K562 (cell line): ENCODE measurements at regions not wholly inside any gene's neighbourhood (a gene's known extent, or its start where the extent isn't known, plus 50 kb on each side); places are given as distances from the start of the nearest gene placed in this dataset.
A peak's percentile ranks its signal among the peaks of the same experiment; 100 is the strongest.

ENCODE experiments used
- ATAC-seq: fragments of 200-7000 bp; cut with Tn5 transposase; 3 replicates; pipeline ENCODE4 v1.9.1; 2020; ENCODE audit warnings: moderate library complexity
- BruUV-seq: library from RNA; stranded (reverse); fragments of 400-500 nt; replicated peaks from 2 replicates; lab custom pipeline; 2021; lab: Mats Ljungman, UMichigan
- CTCF ChIA-PET: fragments of 300-600 bp; formaldehyde crosslinking; extraction: SDS; loops from one replicate; lab custom pipeline; 2021; ENCODE audit warnings: low intra/inter-chr PET ratio; lab: Yijun Ruan, JAX
- POLR2A ChIA-PET: fragments of 300-600, 350-650 bp; sonication (Branson Sonifier 250); formaldehyde crosslinking; extraction: SDS; loops from one replicate; lab custom pipeline; 2021; ENCODE audit warnings: antibody characterized with exemption, inconsistent platforms; lab: Yijun Ruan, JAX
- DNase-seq, 4 experiments: peaks; one replicate each; pipeline versions ENCODE4 v3.0.0 to v3.0.0-alpha.2; 2011 to 2018; ENCODE audit warnings: low spot score in 3 of 4, mixed read lengths in 3 of 4; ENCODE audit errors: extremely low read depth in 1 of 4
- FAIRE-seq: peaks from 2 replicates; lab custom pipeline; 2011; peaks lifted over from hg19 to GRCh38; lab: Jason Lieb, UNC
- H2AFZ ChIP-seq: 2 replicates; pipeline ENCODE4 v1.6.0; 2011; ENCODE audit warnings: low read depth, low read length, control low read depth, inconsistent platforms
- H3K27ac ChIP-seq: fragments of 200-600 bp; 3 replicates; pipeline ENCODE4 v1.8.0; 2011; ENCODE audit warnings: low read depth, mild to moderate bottlenecking, control low read depth, inconsistent platforms, low read length, moderate library complexity, mixed read lengths; ENCODE audit errors: extremely low read depth
- H3K27me3 ChIP-seq, 2 experiments: fragments of 300-600 bp in 1 of 2; 2 replicates in 1 of 2; 3 replicates in 1 of 2; pipeline versions ENCODE4 v1.6.0 to v1.8.0; 2011; ENCODE audit warnings: inconsistent platforms in 2 of 2, low read length in 2 of 2, mild to moderate bottlenecking in 1 of 2, mixed read lengths in 1 of 2, moderate library complexity in 1 of 2; ENCODE audit not compliant: control insufficient read depth in 2 of 2, insufficient read depth in 2 of 2
- H3K36me3 ChIP-seq: fragments of 300-600 bp; 3 replicates; pipeline ENCODE4 v1.8.0; 2011; ENCODE audit warnings: mild to moderate bottlenecking, low read length, inconsistent platforms; ENCODE audit not compliant: control insufficient read depth, insufficient read depth
- H3K4me1 ChIP-seq, 2 experiments: fragments of 200-600 bp in 1 of 2; replicated peaks in 1 of 2; 2 replicates in 1 of 2; 3 replicates in 1 of 2; pipeline versions ENCODE4 v1.5.1 to v1.8.0; 2011; ENCODE audit warnings: inconsistent platforms in 2 of 2, low read length in 2 of 2, mild to moderate bottlenecking in 1 of 2, mixed read lengths in 1 of 2, moderate library complexity in 1 of 2; ENCODE audit not compliant: control insufficient read depth in 2 of 2, insufficient read depth in 2 of 2
- H3K4me2 ChIP-seq: 2 replicates; pipeline ENCODE4 v1.6.1; 2011; ENCODE audit warnings: low read length, control low read depth, inconsistent platforms, mixed read lengths; ENCODE audit not compliant: insufficient read depth
- H3K4me3 ChIP-seq: fragments of 200-600 bp; sonication (generic), shearing (Covaris generic); 2 replicates; pipeline ENCODE4 v1.5.1; 2016; ENCODE audit warnings: control low read depth, inconsistent platforms
- H3K79me2 ChIP-seq: fragments of 200-600 bp; 3 replicates; pipeline ENCODE4 v1.8.0; 2011; ENCODE audit warnings: low read length, inconsistent platforms; ENCODE audit not compliant: control insufficient read depth, insufficient read depth
- H3K9ac ChIP-seq, 2 experiments: 2 replicates each; pipeline versions ENCODE4 v1.6.0 to v1.6.1; 2011; ENCODE audit warnings: low read depth in 2 of 2, low read length in 2 of 2, control low read depth in 1 of 2, inconsistent platforms in 1 of 2, mild to moderate bottlenecking in 1 of 2, mixed read lengths in 1 of 2; ENCODE audit not compliant: insufficient read depth in 1 of 2
- H3K9me1 ChIP-seq: one replicate; pipeline ENCODE4 v1.6.0; 2011; ENCODE audit warnings: inconsistent platforms, mild to moderate bottlenecking, low read length, moderate library complexity; ENCODE audit not compliant: control insufficient read depth, insufficient read depth
- H3K9me3 ChIP-seq: replicated peaks from 2 replicates; pipeline ENCODE4 v1.5.1; 2011; ENCODE audit warnings: low read depth, low read length, inconsistent platforms; ENCODE audit not compliant: control insufficient read depth, insufficient read depth
- H4K20me1 ChIP-seq: replicated peaks from 2 replicates; pipeline ENCODE4 v1.6.1; 2011; ENCODE audit warnings: low read length, inconsistent platforms, mixed read lengths; ENCODE audit not compliant: control insufficient read depth, insufficient read depth
- BRD9 ChIP-seq: fragments of 450-650 bp; IDR thresholded peaks from 2 replicates; pipeline ENCODE4 v1.6.1; 2018; ENCODE audit warnings: low read depth; ENCODE audit not compliant: partially characterized antibody
- C11orf30 ChIP-seq: fragments of 450-650 bp; IDR thresholded peaks from 2 replicates; pipeline ENCODE4 v1.6.1; 2016; ENCODE audit warnings: low read depth, mild to moderate bottlenecking
- MAFG ChIP-seq: fragments of 450-650 bp; conservative IDR thresholded peaks from 2 replicates; pipeline ENCODE4 v1.6.1; 2016; ENCODE audit warnings: missing genetic modification characterization, missing compliant biosample characterization
- ZNF316 ChIP-seq: fragments of 450-650 bp; IDR thresholded peaks from 2 replicates; pipeline ENCODE4 v1.6.1; 2016
- ZNF551 ChIP-seq: fragments of 250-450 bp; sonication (Bioruptor Pico); IDR thresholded peaks from 2 replicates; pipeline ENCODE4 v1.5.0; 2021; ENCODE audit warnings: mild to moderate bottlenecking, moderate library complexity
- WGBS: fragments of 100-300 bp; shearing (Covaris generic); methylation state at CpG from one replicate; pipeline ENCODE4 v1.1.6; 2016; ENCODE audit warnings: low coverage, mixed read lengths; ENCODE audit not compliant: insufficient coverage; ENCODE audit errors: missing lambda C conversion rate; 5-methylcytosine and 5-hydroxymethylcytosine counted together
- in situ Hi-C: fragments of 300-500 bp; cut with MboI; formaldehyde crosslinking; loops from 4 replicates; pipeline ENCODE4 v1.15.0; 2018; ENCODE audit warnings: inconsistent platforms, mixed read lengths
- intact Hi-C: fragments of 100-400 bp; cut with micrococcal nuclease; formaldehyde crosslinking; loops from 2 replicates; pipeline ENCODE4 v1.14.2; 2022
- TF ChIP-seq, protein P1 (sequence below): fragments of 250-450 bp; sonication (Bioruptor Pico); IDR thresholded peaks from 2 replicates; pipeline ENCODE4 v1.8.0; 2021; ENCODE audit warnings: moderate library complexity, mild to moderate bottlenecking, inconsistent platforms
- TF ChIP-seq, protein P2 (sequence below): sonication (generic); formaldehyde crosslinking; IDR thresholded peaks from 2 replicates; pipeline ENCODE4 v1.8.1; 2023; ENCODE audit warnings: mild to moderate bottlenecking, missing genetic modification reagents
- TF ChIP-seq, protein P3 (sequence below): fragments of 450-650 bp; IDR thresholded peaks from 2 replicates; pipeline ENCODE4 v1.6.1; 2018; ENCODE audit warnings: mild to moderate bottlenecking, low read depth; ENCODE audit not compliant: partially characterized antibody

DNA sequence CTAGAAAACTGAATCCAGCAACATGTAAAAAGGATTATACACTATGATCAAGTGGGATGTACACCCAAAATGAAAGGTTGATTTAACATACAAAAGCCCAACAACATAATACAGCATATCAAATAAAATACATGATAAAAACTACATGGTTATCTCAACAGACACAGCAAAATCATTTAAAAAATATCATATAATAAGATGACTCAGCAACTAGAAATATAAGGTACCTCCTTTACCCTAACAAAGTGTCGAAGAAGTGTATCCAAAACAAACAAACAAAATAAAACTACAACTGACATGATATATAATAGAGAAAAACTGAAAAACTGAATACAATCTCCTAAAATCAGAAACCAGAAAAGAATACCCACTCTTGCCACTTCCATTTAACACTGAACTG, 969.1 kb downstream of the AMY1C start:
- intact Hi-C loops, result no loop called here
- ATAC-seq (no peak), FAIRE-seq (no peak)
- Histone ChIP-seq H4K20me1 (no peaks in the 10 kb centered on the region), H3K27ac (no peak overlapping the region), H2AFZ (no peak overlapping the region), H3K36me3 (no peaks in the 10 kb centered on the region), H3K4me3 (no peak overlapping the region)
- in situ Hi-C loops, result no loop called here
- POLR2A ChIA-PET, result no interaction called here
- TF ChIP-seq, protein P1, sequence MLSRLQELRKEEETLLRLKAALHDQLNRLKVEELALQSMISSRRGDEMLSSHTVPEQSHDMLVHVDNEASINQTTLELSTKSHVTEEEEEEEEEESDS (CRISPR knock-in tag), result no peak
- TF ChIP-seq ZNF316 (peak; percentile 84), BRD9 (no peak), MAFG (tag) (peak; percentile 49), C11orf30 (peak; percentile 60; the same call in 1 of the 2 replicates), ZNF551 (CRISPR knock-in tag) (no peak)
- TF ChIP-seq, protein P2, sequence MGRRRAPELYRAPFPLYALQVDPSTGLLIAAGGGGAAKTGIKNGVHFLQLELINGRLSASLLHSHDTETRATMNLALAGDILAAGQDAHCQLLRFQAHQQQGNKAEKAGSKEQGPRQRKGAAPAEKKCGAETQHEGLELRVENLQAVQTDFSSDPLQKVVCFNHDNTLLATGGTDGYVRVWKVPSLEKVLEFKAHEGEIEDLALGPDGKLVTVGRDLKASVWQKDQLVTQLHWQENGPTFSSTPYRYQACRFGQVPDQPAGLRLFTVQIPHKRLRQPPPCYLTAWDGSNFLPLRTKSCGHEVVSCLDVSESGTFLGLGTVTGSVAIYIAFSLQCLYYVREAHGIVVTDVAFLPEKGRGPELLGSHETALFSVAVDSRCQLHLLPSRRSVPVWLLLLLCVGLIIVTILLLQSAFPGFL (CRISPR knock-in tag), result no peak
- TF ChIP-seq, protein P3, sequence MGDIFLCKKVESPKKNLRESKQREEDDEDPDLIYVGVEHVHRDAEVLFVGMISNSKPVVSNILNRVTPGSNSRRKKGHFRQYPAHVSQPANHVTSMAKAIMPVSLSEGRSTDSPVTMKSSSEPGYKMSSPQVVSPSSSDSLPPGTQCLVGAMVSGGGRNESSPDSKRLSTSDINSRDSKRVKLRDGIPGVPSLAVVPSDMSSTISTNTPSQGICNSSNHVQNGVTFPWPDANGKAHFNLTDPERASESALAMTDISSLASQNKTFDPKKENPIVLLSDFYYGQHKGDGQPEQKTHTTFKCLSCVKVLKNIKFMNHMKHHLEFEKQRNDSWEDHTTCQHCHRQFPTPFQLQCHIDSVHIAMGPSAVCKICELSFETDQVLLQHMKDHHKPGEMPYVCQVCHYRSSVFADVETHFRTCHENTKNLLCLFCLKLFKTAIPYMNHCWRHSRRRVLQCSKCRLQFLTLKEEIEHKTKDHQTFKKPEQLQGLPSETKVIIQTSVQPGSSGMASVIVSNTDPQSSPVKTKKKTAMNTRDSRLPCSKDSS, result no peak
- TF ChIP-seq, all 486 proteins: peak for 3
- Histone ChIP-seq H3K79me2 (no peaks in the 10 kb centered on the region), H3K27me3 (no peaks in the 10 kb centered on the region), H3K9me3 (no peaks in the 10 kb centered on the region), H3K4me2 (no peak overlapping the region), H3K9me1 (no peaks in the 10 kb centered on the region), H3K4me1 (no peaks in the 10 kb centered on the region), H3K9ac (no peak overlapping the region)
- CTCF ChIA-PET, result no interaction called here
- no peak for DNase-seq
- no TSS peak for BruUV-seq
- WGBS, result 0% methylated on average over 1 of the region's 1 CpG
